NOMO-1 treated with dmso at 0.1 percent for 144 hours (cell line): ENCODE measurements at regions not wholly inside any gene's neighbourhood (a gene's known extent, or its start where the extent isn't known, plus 50 kb on each side); places are given as distances from the start of the nearest gene placed in this dataset.

ENCODE experiments used
- DNase-seq: peaks from one replicate; lab custom pipeline; 2025; ENCODE audit not compliant: unreplicated experiment; lab: John Stamatoyannopoulos, UW

DNA sequence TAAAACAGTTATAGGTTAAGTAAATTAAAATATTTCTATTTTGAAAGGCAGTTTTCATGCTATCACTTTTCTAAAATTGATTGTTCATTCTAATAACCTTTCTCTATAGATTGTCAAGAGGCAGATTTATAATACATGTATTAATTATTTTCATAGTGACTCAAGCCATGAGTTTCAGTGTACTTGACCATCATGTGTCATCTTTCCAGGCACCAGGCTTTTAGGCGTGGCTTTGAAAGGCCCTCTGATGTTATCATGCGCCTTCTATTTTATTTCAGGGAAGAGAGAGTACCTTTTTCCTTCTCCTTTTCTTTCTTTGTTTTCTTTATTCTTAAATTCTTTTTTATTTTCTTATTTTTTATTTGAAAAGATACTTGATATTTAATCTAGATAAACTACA, 128.3 kb upstream of the ETAA1 start:
- no peak for DNase-seq

DNA sequence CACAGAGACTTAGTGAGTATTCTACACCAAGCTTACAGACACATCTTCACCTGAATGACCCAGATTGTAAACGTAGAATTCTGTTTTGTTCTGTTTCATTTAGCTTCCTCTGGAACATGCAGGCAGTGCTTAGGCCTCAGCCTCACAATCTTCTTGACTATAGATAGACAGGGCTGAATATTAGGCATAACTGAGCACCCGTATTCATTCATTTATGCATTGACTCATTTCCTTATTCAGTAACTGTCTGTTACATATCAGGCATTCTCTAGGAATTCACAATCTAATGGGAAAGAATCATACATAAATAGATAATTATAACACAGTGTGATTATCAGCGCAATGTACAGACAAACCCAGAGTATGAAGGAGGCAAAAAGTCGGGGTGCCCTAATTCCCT, 124.9 kb upstream of the ETAA1 start:
- no peak for DNase-seq

DNA sequence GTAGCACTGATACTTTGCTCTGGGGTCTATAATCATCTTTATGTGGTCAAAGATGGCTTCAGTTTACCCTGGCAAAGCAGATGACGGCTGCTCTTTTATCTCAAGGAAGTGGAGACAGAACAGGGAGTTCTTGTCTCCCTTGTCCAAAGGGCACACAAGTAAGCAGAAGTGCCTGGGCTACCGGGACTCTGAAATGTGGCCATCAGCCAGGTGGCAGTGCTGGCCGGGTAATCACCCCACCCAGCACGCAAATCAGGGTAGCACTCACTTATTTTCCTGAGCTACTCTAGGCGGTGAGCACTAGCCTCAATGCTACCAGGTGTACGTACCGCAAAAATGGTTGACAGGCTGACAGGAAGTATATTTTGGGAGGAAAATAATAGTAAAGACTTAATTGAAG, 119.7 kb upstream of the ETAA1 start:
- no peak for DNase-seq

DNA sequence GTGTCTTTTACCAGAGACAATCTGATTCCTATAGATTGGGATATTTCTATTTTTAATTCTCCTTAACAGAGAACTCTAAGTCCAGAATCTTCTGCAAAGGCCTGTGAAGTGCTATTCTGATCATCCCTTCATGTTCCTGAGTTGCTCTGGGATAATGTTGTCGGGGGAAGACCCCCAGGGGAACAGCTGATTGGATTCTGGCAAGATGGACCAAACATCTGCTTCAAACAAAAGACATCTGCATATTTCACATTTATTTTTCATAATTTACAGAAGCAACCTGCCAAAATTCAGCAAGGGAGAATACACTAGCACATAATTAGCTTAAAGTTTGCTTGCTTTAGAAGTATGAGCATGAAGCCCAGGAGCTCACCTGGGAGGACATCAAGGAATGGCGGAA, 116.0 kb upstream of the ETAA1 start:
- DNase-seq, result no peak

DNA sequence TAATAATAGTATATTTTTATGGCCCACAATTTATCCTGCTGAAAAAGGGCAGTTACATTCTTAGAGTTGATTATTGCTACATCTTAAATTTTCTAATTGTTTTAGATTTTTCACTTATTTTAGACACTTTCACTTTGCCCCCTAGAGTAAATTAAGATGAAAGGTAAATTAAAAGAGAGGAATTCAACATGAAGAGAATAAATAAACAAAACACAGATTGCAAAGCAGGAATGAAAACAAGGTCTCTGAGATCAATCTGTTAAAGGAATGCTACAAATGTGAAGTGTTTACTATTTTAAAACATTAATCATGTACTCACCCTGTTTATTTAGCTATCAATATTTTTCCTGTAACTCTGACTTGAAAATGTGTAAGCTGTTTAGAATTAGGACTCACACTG, 113.5 kb upstream of the ETAA1 start:
- DNase-seq, result no peak

DNA sequence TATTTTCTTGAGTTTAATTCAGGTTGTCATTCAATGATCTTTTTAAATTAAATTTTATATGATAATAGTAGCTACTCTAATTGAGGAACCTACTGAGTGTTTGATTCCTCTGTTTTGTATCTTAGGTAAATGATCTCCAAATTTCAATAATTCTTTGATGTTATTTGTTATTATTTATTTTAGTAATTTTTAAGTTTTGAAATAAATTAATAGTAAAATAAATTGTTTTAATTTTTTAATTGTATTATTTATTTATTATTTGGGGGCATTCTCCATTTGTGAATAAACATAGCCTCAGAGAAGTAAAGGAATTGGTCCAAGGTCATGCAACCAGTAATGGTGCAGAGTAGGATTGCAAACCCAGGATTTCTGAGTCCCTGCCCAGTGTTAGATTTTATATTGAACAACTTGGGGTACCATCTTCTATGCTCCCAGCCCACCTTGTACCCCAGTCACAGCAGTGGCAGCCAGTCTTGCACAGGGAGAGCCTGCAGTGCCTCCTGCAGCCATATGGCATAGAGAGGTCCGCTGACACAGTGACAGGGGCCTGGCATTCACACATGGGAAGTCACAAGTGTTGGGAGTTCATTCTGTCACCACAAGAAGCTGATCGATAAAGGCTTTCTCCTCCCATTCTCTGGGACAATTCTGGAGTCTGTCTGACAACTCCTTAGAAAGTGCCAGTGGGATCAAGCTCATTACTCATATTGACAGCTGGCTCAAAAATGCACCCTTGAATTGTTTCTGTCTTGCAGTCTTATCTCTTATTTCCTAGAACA, 110.0 kb upstream of the ETAA1 start:
- DNase-seq, result no peak

DNA sequence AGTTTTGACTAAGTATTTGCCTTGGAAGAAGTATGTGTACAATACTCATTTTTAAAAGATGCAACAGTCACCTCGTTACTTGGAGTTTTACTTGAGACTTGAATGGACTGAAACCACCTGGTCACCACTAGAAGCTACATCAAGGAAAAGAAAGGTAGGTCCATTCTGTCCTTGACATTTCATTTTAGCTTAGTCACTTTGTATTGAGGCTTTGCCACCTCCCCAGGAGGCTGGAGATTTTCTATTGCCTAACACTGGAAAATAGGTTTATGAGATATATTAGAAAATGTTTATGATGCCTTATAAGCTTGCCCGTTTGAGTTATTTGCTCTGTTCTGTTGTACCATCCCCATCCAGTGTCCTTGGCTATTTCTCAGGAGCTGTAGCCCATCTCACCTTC, 107.9 kb upstream of the ETAA1 start:
- no peak for DNase-seq

DNA sequence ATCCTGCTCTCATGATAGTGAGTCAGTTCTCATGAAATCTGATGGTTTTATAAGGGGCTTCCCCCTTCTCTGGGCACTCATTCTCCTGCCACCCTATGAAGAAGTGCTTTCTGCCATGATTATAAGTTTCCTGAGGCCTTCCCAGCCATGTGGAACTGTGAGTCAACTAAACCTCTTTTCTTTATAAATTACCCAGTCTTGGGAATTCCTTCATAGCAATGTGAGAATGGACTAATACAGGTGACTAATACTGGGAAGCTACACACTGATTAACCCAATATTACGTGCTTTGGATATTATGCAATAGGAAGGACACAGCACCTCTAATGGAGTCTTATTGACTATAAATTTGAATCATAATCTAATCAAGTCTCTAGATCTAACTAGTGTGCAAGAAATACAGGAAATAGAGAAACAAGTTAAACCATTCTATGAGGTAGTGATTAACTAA, 107.2 kb upstream of the ETAA1 start:
- DNase-seq, result no peak

DNA sequence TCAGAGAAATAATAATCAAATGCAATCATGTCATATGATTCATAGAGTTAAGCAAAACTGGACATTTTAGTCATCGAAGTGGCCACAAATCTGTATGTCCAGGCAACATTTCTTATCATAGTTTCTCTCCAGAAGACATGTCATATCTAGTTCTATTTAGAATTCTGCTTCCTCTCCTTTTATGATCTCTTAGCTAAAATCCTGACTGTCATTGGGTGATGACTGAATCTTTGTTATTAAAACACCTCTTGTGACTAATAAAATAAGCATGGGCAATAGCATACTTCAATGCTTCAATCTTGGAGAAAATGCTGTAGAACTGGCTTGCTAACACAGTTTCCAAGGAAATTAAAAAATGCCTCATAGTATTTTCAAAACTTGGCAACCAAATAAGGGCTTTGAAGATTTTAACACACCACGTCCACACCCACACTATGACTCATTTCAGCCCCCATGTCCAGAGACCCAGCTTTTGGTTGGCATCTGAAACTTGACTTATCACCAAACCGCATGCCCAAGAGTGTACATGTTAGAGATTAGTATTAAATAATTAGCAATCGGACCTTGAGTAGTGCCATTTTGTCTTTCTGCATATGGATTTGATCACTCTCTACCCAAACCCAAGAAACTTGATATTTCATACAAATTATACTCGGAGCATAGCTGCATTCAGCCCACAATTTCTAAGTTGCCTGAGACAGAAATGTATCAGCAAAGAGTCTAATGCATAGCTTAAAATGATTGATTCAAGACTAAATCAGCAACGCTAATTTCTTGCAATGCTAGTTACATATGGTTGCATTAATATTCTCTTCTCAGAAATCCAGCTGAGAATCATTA, 106.5 kb upstream of the ETAA1 start:
- DNase-seq, result no peak

DNA sequence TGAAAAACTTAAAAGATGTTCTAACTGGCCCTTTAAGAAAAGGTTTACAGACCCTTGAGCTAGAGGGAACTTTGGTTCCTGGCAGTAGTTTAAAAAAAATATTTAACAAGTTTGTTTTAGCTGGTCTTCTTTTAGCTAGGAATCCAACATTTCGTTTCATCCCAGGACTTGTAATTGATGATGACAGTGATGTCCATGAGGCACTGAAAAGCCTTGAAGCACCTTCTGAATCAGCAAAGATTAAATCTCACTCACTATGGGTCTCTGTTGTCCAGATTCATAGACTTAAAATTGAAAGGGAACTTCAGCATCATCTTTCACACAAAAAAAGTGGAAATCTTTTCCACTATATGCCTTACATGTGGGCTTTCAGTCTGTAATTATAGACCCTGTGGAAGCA, 102.9 kb upstream of the ETAA1 start:
- no peak for DNase-seq

DNA sequence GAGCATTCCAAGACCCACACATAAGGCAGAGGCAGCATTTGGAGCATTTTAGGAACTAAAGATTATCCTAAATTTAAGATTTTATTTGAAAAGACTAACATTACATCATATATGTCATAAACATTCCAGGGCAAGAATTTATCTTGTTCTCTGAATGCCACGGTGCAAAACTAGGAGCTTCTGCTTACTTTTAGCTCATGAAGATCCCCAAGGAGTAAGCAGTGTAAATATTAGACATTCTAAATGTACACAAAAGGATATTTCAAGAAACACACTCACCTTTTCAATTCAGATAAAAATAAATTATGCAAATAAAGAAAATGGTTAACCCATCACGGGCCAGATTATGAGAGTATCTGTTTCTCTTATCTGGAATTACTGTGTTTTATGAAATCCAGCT, 101.7 kb upstream of the ETAA1 start:
- no peak for DNase-seq

DNA sequence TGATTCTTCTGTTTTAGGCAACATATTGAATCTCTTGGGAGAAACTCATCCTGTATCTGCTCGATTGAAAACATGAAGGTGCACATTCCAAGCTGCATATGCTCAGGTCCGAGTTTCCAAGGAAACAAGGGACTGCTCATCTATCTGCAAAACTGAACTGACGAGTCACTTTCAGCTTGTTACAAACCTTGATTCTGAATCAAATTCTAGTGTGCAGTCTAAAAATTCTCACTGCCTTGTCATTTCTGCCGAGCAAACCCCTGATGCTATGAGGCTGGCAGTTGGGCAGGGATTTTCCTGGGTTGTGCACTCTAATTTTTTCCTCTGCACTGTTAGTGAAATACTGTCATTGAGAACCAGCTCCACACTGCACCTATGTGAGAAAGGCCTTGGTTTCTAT, 101.3 kb upstream of the ETAA1 start:
- DNase-seq, result no peak

DNA sequence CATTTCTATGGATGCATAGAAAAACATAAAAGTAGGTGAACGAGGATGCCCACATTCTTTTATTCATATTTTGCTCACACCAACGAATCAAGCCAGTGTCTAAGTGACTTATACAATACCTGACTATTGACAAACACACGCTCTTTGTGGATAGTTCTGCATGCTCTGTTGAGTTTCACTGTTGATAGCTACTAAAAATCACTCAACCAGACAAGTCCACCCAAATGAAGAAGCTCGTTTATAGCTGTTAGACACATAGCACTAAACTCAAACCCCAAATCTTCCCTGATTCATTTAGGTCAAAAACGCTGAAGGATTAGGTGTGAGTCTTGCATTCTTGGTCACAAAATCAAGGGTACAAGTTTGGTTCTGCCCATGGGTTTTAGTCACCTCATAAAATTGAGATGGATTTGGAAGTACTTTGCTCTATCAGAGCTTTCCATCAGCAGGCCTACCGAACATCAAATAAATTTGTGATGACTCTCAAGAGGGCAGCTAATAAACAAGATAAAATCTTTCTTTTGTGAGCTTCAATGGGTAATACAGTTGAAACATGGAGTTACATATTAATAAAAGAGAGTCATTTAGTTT, 92.7 kb upstream of the ETAA1 start:
- DNase-seq, result no peak

DNA sequence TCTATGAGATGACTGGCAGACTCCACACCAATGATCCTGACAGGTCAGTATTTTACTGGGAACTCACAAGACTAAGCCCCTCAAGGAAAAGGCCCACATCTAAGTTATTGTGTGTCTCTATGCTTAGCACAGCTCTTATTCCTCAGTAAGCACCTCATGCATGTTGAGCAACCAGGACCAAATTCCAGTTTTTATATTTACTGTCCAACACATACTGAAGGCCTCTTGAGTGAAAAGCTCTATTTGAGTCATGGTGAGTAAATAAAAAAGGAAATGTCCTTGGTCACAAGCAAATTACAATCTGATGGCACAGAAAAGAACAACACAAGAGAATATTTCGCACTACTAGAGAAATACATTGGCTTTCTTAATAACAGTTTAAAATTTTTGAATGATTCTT, 87.9 kb upstream of the ETAA1 start:
- no peak for DNase-seq

DNA sequence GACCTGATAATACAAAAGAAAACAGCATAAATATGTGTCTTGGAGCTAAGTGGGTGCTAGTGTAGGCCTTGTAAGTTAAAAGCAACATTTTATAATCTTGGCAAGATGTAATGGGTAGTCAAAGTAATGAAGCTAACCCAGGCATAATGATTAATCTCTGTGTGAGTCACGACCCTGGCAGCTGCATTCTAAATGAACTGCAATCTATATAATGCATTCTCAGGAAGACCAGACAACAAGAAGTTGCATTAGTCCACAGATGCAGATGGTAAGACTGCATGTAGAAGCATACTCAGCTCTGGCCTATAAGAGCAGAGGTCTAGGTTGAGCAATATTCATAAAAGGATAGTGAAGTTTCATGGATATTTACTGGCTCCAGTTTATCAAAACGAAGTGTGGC, 85.6 kb upstream of the ETAA1 start:
- no peak for DNase-seq

DNA sequence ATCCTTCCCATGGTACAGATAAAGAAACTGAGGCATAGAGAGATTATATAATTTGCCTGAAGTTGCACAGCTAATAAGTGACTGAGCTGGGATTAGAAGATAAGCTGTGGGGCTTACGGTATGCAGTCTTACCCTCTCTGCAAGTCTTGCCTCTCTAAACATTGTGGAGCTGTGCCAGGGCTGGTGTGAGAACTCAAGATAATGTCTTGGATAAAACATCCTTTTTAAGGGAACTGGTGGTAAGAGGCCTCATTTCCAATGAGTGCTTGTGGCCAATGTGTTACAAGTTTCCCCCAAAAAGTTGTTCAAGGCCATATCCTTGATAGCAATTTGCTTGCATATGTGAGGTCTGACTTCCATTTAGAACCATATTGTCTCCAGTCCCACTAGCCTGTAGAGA, 84.3 kb upstream of the ETAA1 start:
- DNase-seq, result no peak

DNA sequence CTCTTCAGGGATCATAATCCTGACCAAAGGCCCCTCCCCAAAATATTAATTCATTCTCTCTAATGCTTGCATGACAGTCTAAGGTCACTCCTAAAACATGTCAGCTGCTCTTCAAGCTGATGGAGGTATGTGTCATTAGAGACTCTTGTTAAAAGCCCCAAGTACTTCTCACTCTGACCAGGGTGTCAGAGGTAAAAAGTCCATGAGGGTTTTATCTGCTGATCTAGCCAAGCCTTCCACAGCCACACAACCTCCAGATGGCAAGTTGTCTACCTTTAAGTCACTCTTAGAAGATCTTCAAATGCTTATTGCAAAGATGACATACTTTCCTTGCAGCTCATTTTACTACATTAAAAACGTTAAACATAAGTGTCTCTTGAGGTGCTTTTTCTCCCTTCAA, 83.6 kb upstream of the ETAA1 start:
- DNase-seq, result no peak

DNA sequence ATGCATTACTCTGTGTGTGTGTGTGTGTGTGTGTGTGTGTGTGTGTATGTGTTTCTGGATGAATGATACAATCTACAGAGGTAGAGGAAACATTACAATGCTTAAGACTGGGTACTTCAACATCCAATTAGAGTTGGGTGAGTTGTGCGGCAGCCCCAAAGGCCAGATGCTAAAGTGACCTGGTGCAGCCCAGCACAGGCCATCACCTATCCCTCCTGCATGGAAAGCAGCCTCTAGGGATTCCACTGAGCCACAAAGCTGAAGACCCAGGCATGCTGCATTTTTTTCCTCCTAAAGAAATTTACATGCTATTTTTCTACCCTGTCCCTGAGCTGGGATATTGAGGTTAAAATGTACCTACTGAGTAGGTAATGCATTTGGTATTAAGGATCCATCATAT, 79.1 kb upstream of the ETAA1 start:
- no peak for DNase-seq

DNA sequence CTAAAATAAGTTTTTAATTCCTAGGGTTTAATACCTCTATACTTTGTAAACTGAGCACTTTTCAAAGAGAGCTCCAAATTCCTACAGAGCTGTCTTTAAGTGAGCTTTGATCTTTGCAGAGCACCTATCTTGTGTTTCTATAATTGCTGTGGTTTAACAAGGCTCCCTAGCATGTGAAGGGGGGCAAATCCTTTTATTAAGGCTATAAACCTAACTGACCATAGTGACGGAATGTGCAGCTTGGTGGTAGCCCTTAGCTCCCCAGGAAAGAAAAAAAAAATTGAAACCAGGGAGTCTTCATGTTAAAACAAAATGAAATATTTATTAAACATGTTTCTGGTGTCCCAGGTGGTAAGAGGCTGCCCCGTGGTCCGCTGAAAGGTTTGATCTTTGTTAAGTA, 78.6 kb upstream of the ETAA1 start:
- DNase-seq, result no peak

DNA sequence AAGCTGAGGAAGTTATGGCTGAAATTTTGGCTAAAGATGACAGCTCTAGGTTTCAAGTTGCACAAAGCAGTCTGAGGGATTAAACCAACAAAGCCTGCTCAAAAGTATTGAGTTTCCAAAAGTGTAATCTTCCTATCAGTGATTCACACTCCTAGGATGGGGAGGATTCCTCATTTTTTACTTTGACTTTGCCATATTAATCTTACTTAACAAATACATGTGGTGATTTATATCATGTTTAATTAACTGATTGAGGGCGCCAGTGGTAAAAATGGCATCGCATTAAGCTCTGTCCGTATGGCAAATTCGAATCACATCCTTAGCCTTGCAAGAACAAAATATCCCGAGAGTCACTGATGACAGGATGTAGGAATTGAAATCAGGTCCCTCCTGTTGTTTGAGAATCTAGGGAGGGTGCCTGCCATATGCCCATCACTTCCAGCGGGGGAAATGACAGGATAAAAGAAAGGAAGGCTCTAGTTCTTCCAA, 78.1 kb upstream of the ETAA1 start:
- no peak for DNase-seq

DNA sequence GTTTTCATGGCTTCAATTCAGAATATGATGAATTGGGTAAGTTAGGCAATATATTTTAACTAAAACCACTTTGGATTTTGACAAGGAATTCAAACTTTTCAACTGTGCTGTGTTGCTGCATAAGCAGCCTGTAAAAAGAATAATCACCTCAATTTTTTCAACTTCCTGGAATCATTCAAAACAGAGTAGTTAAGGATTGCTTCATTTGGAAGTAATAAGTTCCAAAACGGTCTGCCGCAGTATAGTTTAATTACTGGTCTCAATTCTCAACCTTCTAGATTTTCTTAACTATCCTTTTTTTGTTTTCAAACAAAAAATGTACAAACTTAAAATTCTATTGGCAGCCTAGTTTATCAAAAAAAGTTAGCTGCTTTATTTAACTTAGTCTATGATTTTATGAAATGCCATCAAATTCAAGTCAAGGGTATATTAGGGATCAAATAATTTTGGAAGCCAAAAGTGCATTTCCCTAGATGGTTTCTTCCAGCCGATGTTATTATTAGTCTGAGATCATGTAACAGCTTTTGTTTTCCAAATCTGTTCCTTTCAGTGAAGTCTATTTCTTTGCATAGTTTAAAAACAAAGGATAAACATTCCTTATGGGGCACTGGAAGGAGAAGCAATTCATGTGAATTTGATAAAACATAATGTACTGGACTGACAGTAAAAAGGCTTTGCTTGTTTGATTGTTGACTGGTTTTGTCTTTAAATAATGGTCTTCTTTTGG, 76.1 kb upstream of the ETAA1 start:
- DNase-seq, result no peak

DNA sequence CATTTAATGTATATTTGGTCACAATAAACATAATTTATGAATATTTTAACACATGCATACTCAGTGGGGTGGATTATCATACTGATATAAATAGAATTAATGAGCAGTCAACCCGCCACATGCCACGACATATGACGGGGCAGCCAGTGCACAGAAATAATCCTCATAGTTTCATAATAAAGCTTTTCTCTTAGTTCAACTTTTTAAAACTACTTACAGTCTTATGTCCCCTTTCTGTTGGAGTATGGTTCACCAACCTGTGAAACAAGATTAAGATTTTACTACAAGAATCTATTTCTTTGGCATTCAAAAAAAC, 75.6 kb upstream of the ETAA1 start:
- DNase-seq, result no peak
